ENCODE measurements at regions not wholly inside any gene's neighbourhood (a gene's known extent, or its start where the extent isn't known, plus 50 kb on each side); places are given as distances from the start of the nearest gene placed in this dataset.

- DNase-seq, result no peak
Observed at GRCh38 chr19:31902821-31903220, 442.6 kb upstream of the ZNF507 start.

- no peak for DNase-seq
Observed at GRCh38 chr19:31903979-31904378, 441.4 kb upstream of the ZNF507 start.

GRCh38 chr19:31906111-31906871 lies 439.1 kb upstream of the ZNF507 start:
- no peak for DNase-seq

- DNase-seq, result no peak
Observed at GRCh38 chr19:31907661-31908060, 437.7 kb upstream of the ZNF507 start.

- DNase-seq, result no peak
Observed at GRCh38 chr19:31908080-31908479, 437.3 kb upstream of the ZNF507 start.

DNA sequence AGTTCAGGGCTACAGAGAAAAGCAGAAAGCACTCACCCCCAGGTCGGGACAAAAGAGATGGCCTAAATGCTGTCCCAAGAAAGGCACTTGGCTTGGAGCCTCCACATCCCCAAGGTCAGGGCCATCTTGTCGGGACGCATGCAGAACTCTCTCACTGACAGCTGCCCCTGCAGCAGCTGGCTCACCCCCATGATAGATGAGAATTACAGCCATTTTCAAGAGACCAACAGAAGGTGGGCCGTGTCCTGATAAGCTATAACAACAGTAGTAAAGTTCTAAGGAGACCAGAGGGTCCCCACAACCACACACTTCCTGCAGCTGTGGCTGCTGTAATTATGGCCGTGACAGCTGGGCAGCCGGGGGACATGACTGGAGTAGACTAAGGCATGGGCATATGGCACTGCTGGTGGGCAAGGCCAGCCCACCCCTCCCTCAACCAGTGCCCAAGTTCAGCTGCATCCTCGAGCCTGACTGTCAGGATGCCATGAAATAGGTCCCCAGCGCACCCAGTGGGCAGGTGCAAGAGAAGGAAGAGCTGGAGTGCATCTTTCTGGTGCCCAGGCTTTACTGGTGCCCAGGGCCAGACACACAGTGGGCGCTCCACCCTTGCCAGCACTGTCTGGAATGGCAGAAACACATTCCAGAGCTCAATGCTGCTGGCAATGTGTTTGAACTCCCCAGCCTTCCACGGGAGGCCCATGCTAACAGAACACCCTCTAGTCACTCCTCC lies 436.7 kb upstream of the ZNF507 start:
- DNase-seq, result no peak

- DNase-seq, result no peak
Observed at GRCh38 chr19:31910224-31910623, 435.2 kb upstream of the ZNF507 start.

- DNase-seq, result no peak
Observed at GRCh38 chr19:31911577-31911976, 433.8 kb upstream of the ZNF507 start.

DNA sequence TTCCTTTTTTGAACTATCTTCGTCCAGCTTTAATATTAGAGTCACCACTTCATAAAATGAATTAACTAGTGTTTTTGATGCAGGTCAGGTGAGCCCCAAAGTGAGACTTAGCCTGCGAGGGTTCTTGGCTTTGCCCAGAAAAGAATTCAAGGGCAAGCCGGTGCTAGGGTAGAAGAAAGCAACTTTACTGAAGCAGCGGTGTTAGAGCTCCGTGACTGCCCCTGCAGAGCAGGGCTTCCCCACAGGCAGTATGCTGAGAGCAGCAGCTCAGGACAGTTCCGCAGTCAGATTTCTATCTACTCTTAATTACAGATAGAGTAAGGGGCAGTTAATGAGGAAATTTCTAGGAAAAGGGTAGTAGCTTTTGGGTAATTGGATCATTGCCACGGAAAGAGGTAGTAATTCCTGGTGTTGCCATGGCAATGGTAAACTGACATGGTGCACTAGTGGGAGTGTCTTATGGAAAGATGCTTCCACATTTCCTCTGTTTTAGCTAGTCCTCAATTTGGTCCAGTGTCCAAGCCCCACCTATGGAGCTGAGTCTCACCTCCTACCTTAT lies 432.2 kb upstream of the ZNF507 start:
- DNase-seq, result no peak

DNA sequence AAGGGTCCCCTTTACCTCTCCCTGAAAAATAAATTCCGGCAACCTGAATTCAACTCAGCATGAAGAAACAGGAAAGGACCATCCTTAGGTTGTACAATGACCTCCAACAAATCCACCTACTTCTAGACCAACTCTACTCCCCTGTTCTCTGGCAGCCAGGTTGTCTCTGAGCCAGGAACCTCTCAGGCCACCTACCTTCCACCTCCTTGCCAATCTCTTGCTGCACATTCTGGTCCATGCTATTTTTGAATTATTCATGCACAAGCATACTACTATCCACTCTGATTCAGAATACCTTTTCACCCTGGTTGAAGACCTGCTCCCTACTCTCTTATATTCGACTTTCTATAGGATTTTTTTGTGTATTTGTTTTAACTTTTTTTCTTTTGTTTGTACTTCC lies 415.0 kb upstream of the ZNF507 start:
- no peak for DNase-seq

DNA sequence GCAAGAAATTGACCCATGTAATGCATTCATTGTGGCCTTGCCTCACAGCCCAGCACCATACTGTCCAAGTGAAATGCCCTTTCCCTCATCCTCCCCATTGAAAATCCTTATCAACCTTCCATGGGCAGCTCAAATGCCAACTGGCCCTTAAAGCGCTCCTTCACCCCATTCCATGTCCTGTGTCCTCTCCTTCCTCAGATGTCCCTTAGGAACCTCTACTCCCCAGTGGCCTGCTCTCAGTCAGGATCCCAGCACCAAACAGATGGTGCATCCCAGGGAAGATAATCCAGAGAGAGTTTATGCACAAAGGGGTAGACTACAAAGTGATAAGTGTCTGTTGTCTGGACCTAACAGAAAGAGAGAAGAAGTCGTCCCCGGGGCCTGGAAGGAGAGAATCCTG lies 407.4 kb upstream of the ZNF507 start:
- DNase-seq, result no peak

GRCh38 chr19:31938675-31939074 lies 406.7 kb upstream of the ZNF507 start:
- no peak for DNase-seq

DNA sequence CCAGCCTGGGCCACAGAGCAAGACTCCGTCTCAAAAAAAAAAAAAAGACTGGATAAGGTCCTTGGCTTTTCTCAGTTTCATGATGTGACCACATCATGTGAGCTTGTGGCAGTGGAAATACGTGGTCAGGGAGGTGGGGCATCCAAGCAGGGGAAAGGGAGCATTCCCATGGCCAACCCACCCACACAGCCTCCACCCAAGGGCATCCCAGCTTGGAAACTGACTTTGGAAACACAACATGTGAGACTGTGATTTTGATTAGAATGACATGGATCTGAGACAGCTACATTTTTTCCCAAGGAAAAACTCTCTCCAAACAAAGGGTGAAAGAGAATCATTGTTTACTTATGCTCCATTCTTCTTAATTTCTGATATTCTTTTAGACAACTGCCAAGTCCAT lies 405.0 kb upstream of the ZNF507 start:
- DNase-seq, result no peak

DNA sequence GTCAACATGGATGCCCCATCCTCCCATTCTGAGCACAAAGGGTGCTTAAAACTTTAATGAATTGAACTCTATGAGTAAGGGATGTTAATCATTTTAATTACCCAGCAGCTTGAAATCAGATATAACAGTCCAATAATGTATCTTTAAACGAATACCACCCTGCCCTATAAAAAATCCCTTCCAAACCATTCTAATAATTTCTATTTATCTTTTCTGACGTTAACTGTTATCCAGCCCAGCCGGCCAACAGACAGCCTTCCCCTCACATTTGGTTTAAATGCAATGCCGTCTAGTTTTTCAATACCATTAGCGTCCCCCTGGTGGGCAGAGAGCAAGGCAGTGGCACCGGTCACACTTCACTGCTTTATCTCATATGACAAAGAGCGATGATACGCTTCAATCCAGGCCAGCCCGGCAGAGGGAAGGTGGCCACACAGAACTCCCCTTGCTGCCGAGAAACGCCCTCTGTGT lies 402.2 kb upstream of the ZNF507 start:
- no peak for DNase-seq

DNA sequence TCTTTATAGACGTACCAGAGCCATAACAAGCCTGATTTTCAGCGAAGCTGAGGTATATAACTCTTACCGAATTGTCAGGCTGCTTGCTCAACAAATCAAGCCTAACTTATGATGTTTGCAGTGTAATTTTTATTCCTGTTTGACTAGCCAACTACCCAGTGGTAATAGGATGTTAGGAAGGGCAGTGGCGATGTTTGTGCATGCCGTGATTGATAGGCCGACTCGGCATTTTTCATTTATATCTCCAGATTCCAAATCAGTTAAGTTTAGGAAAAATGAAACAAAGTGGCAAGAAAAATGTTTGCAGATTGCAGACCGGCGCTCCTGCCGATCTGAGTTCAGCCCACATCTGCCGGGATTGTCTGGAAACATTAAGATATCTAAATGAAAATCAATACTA lies 401.6 kb upstream of the ZNF507 start:
- DNase-seq, result no peak

GRCh38 chr19:31944326-31944725 lies 401.1 kb upstream of the ZNF507 start:
- DNase-seq, result no peak

- no peak for DNase-seq
Observed at GRCh38 chr19:31946491-31946890, 398.9 kb upstream of the ZNF507 start.

DNA sequence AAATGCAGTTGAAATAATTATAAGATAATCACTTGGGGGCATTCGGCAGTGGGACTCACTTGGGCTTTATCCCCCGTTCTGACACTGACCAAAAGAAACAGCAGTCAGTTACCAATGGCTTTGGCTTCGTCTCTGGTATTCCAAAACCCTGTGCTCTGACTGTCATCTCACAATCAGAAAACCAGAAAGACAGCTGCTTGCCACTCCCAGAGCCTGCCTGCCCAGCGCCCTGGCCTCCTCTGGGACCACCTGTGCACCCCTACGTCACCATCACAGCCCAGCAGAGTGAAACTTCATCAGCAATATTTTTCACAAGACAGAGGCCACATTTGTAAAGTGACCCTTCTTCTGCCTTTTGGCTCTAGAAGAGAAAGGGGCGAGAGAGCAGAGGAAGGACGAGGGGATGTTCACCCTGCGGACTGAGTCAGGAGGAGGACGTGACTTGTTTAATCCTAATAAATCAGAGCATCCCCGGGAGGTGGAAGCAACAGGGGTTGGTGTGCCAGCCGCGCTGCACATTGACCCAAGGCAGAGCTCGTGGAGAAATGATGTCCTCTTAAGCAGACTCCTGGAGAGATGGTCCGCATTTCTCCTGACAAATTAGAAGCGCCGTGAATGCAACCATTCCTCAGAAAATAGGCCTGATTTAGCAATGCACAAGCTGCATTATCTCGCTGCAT lies 397.8 kb upstream of the ZNF507 start:
- DNase-seq, result no peak

DNA sequence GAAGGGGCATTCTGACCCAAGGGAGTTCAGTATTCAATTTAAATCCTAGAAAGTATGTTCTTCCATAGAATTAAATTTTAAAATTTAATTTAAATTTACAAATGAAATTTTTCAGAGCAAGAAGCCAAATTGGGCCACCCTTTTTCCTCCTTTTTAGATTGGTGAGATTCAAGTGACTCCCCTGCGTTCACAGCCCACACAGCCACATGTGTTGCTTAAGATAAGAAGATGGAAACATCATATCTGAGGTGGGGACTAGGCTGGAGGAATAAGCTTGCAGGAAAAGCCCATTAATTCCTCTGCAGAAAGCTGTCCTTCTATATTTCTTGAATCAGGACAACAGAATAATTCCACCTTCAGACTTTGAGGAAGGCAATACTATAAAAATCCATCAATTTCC lies 392.7 kb upstream of the ZNF507 start:
- no peak for DNase-seq

GRCh38 chr19:31955061-31955460 lies 390.3 kb upstream of the ZNF507 start:
- DNase-seq, result no peak

DNA sequence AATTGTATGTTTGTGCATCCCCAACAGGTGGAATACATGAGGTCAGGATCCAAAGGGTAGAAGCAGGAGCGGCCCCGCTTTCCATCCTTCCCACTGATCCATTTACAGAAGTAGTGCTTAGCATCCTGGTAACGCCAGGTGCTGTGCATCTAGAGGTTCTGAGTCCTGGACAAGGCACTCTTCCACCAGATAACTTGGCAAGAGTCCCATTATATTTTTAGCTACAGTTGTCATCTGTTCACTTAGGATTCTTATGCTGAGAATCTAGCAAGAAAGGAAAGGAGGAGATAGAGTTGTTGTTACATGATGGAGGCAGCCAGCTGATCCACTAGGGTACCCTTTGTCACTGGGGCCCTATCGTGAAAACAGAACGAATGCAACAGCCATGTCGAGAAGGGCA lies 389.5 kb upstream of the ZNF507 start:
- no peak for DNase-seq

DNA sequence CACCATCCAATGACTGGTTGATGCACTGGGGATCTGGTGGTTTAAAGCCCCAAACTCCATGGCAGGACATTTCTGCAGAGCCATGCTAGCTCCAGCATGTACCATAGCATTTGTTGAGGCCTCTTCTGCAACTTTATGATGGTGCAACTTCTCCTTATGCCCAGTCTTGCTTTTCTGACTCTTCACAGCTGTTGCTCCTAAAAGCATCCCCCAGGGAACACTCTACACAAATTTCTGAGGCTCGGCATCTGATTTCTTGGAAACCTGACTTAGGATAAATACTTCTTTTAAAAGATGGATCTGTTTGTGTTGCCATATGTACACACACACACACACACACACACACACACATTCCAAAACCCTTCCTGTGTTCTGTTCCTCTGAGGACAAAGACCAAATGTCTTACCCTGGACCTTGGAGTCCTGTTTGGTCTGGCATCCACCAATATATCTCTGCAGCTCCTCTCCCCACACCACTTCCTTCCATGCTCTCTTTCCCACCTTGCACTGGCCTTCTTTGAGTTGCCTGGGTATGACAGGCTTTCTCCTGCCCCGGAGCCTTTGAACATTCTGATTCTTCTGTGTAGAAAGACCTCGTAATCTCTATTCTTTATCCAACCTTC lies 388.5 kb upstream of the ZNF507 start:
- no peak for DNase-seq

- no peak for DNase-seq
Observed at GRCh38 chr19:31957711-31958110, 387.7 kb upstream of the ZNF507 start.

Data from stimulated activated CD4-positive, alpha-beta T cell treated with anti-CD3 and anti-CD28 coated beads, Interleukin-1b, Interleukin-23, amount 100 ng/mL, for 48 hours (primary cell).